Astrocyte (in vitro differentiated cells and primary cell): ENCODE measurements at regions not wholly inside any gene's neighbourhood (a gene's known extent, or its start where the extent isn't known, plus 50 kb on each side); places are given as distances from the start of the nearest gene placed in this dataset.

Source experiments
- DNase-seq: peaks from one replicate; pipeline ENCODE4 v3.0.0-alpha.2; 2010; ENCODE audit warnings: low read depth
- FAIRE-seq: peaks from 2 replicates; lab custom pipeline; 2011; peaks lifted over from hg19 to GRCh38; lab: Jason Lieb, UNC
- H2AFZ ChIP-seq: 2 replicates; pipeline ENCODE4 v1.6.0; 2012; ENCODE audit warnings: low read depth, low read length, inconsistent platforms
- H3K27ac ChIP-seq: 2 replicates; pipeline ENCODE4 v1.5.1; 2011; ENCODE audit warnings: low read depth, low read length, inconsistent platforms
- H3K27me3 ChIP-seq: 2 replicates; pipeline ENCODE4 v1.6.0; 2011; ENCODE audit warnings: low read length, inconsistent platforms; ENCODE audit not compliant: insufficient read depth
- H3K36me3 ChIP-seq: 2 replicates; pipeline ENCODE4 v1.5.1; 2011; ENCODE audit warnings: low read length, inconsistent platforms; ENCODE audit not compliant: insufficient read depth
- H3K4me1 ChIP-seq: 2 replicates; pipeline ENCODE4 v1.5.1; 2011; ENCODE audit warnings: low read length, inconsistent platforms; ENCODE audit not compliant: insufficient read depth
- H3K4me2 ChIP-seq: 2 replicates; pipeline ENCODE4 v1.6.0; 2012; ENCODE audit warnings: low read length, inconsistent platforms
- H3K4me3 ChIP-seq: 2 replicates; pipeline ENCODE4 v1.5.1; 2011; ENCODE audit warnings: low read depth, mild to moderate bottlenecking, low read length, inconsistent platforms; ENCODE audit not compliant: insufficient read depth
- H3K79me2 ChIP-seq: 2 replicates; pipeline ENCODE4 v1.6.0; 2012; ENCODE audit warnings: mild to moderate bottlenecking, low read length, inconsistent platforms; ENCODE audit not compliant: insufficient read depth
- H3K9ac ChIP-seq: 2 replicates; pipeline ENCODE4 v1.6.0; 2012; ENCODE audit warnings: mild to moderate bottlenecking, low read length, inconsistent platforms
- H3K9me3 ChIP-seq: 2 replicates; pipeline ENCODE4 v1.5.1; 2012; ENCODE audit warnings: low read depth, mild to moderate bottlenecking, low read length, inconsistent platforms; ENCODE audit not compliant: insufficient read depth
- H4K20me1 ChIP-seq: 2 replicates; pipeline ENCODE4 v1.6.0; 2012; ENCODE audit warnings: low read length, inconsistent platforms; ENCODE audit not compliant: insufficient read depth
- H3K27ac Mint-ChIP-seq: one replicate; pipeline ENCODE4 v1.8.0; 2021; ENCODE audit warnings: mild to moderate bottlenecking, mixed read lengths; ENCODE audit not compliant: unreplicated experiment
- H3K27me3 Mint-ChIP-seq: one replicate; pipeline ENCODE4 v1.8.0; 2021; ENCODE audit warnings: low read depth, mixed read lengths; ENCODE audit not compliant: unreplicated experiment
- H3K36me3 Mint-ChIP-seq: one replicate; pipeline ENCODE4 v1.8.0; 2021; ENCODE audit warnings: low read depth, mixed read lengths; ENCODE audit not compliant: unreplicated experiment
- H3K4me1 Mint-ChIP-seq: one replicate; pipeline ENCODE4 v1.8.0; 2021; ENCODE audit warnings: low read depth, mixed read lengths; ENCODE audit not compliant: unreplicated experiment
- H3K4me3 Mint-ChIP-seq: one replicate; pipeline ENCODE4 v1.8.0; 2021; ENCODE audit warnings: mild to moderate bottlenecking, moderate library complexity, mixed read lengths; ENCODE audit not compliant: unreplicated experiment
- H3K9me3 Mint-ChIP-seq: one replicate; pipeline ENCODE4 v1.8.0; 2021; ENCODE audit warnings: mild to moderate bottlenecking, mixed read lengths; ENCODE audit not compliant: unreplicated experiment
- EZH2 ChIP-seq: IDR thresholded peaks from 2 replicates; pipeline ENCODE4 v1.6.1; 2012; ENCODE audit warnings: mild to moderate bottlenecking, low read length, inconsistent platforms; ENCODE audit not compliant: insufficient read depth
- TF ChIP-seq, protein P1 (sequence below): IDR thresholded peaks from 2 replicates; pipeline ENCODE4 v1.5.1; 2011; ENCODE audit warnings: low read depth, mild to moderate bottlenecking, inconsistent platforms, low read length, moderate library complexity; ENCODE audit not compliant: insufficient read depth

DNA sequence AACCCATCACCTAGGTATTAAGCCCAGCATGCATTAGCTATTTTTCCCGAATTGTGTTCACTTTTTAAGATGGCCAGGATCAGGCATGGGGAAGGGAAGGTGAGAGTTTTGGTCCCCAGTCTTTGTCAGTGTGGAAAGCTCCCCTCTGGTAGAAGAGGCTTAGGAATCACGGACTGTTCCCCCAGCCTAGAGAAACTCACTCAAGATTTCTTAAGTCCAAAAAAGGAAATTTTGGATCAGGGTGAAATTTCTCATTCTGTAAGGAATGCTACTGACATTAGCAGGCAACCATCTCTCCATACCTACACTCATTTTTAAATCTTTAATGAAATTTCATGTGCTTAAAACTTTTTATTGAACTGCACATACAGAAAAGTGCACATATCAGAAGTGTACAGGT, 70.3 kb upstream of the GALNT15 start:
- peak overlapping the region; percentile 99 for H3K27ac Mint-ChIP-seq
- Histone ChIP-seq H3K9me3 (no peaks in the 10 kb centered on the region), H2AFZ (no peak overlapping the region), H3K4me2 (peak overlapping the region; percentile 71), H3K4me1 (peaks cover 24% of the 10 kb centered on the region), H3K9ac (peak overlapping the region; percentile 80), H3K79me2 (no peaks in the 10 kb centered on the region), H3K4me3 (no peak overlapping the region), H3K36me3 (no peaks in the 10 kb centered on the region), H3K27ac (peak overlapping the region; percentile 98), H3K27me3 (no peaks in the 10 kb centered on the region), H4K20me1 (no peaks in the 10 kb centered on the region)
- no peak for FAIRE-seq
- H3K36me3 Mint-ChIP-seq = no peaks in the 10 kb centered on the region
- H3K4me3 Mint-ChIP-seq = no peak overlapping the region
- TF ChIP-seq, protein P1, sequence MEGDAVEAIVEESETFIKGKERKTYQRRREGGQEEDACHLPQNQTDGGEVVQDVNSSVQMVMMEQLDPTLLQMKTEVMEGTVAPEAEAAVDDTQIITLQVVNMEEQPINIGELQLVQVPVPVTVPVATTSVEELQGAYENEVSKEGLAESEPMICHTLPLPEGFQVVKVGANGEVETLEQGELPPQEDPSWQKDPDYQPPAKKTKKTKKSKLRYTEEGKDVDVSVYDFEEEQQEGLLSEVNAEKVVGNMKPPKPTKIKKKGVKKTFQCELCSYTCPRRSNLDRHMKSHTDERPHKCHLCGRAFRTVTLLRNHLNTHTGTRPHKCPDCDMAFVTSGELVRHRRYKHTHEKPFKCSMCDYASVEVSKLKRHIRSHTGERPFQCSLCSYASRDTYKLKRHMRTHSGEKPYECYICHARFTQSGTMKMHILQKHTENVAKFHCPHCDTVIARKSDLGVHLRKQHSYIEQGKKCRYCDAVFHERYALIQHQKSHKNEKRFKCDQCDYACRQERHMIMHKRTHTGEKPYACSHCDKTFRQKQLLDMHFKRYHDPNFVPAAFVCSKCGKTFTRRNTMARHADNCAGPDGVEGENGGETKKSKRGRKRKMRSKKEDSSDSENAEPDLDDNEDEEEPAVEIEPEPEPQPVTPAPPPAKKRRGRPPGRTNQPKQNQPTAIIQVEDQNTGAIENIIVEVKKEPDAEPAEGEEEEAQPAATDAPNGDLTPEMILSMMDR = no peak
- no peak for TF ChIP-seq EZH2
- peaks cover 1% of the 10 kb centered on the region for H3K9me3 Mint-ChIP-seq
- H3K4me1 Mint-ChIP-seq = peaks cover 27% of the 10 kb centered on the region
- no peaks in the 10 kb centered on the region for H3K27me3 Mint-ChIP-seq
- DNase-seq = peak; percentile 45

- H3K9me3 Mint-ChIP-seq = peaks cover 1% of the 10 kb centered on the region
- no peak overlapping the region for H3K27ac Mint-ChIP-seq
- Histone ChIP-seq H4K20me1 (no peaks in the 10 kb centered on the region), H3K36me3 (no peaks in the 10 kb centered on the region), H3K27ac (no peak overlapping the region), H3K79me2 (no peaks in the 10 kb centered on the region), H3K4me1 (peaks cover 23% of the 10 kb centered on the region), H3K9me3 (no peaks in the 10 kb centered on the region), H2AFZ (no peak overlapping the region), H3K9ac (no peak overlapping the region), H3K27me3 (no peaks in the 10 kb centered on the region), H3K4me2 (no peak overlapping the region), H3K4me3 (no peak overlapping the region)
- H3K27me3 Mint-ChIP-seq = no peaks in the 10 kb centered on the region
- peaks cover under 1% of the 10 kb centered on the region for H3K36me3 Mint-ChIP-seq
- TF ChIP-seq, protein P1 = no peak
- TF ChIP-seq EZH2 = no peak
- no peak for FAIRE-seq
- no peak overlapping the region for H3K4me3 Mint-ChIP-seq
- DNase-seq = no peak
- peaks cover 33% of the 10 kb centered on the region for H3K4me1 Mint-ChIP-seq
Observed at GRCh38 chr3:16106050-16106449, 68.4 kb upstream of the GALNT15 start.

GRCh38 chr3:16108424-16108823, 66.1 kb upstream of the GALNT15 start:
- Mint-ChIP-seq H3K4me1 (peaks cover 27% of the 10 kb centered on the region), H3K27me3 (no peaks in the 10 kb centered on the region), H3K9me3 (peaks cover 7% of the 10 kb centered on the region), H3K36me3 (peaks cover 2% of the 10 kb centered on the region), H3K4me3 (no peak overlapping the region), H3K27ac (no peak overlapping the region)
- DNase-seq (no peak), FAIRE-seq (no peak)
- no peaks in the 10 kb centered on the region for H4K20me1 ChIP-seq
- no peak for TF ChIP-seq EZH2
- TF ChIP-seq, protein P1 = no peak
- no peaks in the 10 kb centered on the region for H3K27me3 ChIP-seq
- no peak overlapping the region for H3K9ac ChIP-seq
- H3K4me3 ChIP-seq = no peak overlapping the region
- no peaks in the 10 kb centered on the region for H3K9me3 ChIP-seq
- no peak overlapping the region for H3K4me2 ChIP-seq
- H3K27ac ChIP-seq = no peak overlapping the region
- no peaks in the 10 kb centered on the region for H3K79me2 ChIP-seq
- H3K4me1 ChIP-seq = peaks cover 21% of the 10 kb centered on the region
- H3K36me3 ChIP-seq = no peaks in the 10 kb centered on the region
- no peak overlapping the region for H2AFZ ChIP-seq
